ENCODE measurements at regions not wholly inside any gene's neighbourhood (a gene's known extent, or its start where the extent isn't known, plus 50 kb on each side); places are given as distances from the start of the nearest gene placed in this dataset.

DNA sequence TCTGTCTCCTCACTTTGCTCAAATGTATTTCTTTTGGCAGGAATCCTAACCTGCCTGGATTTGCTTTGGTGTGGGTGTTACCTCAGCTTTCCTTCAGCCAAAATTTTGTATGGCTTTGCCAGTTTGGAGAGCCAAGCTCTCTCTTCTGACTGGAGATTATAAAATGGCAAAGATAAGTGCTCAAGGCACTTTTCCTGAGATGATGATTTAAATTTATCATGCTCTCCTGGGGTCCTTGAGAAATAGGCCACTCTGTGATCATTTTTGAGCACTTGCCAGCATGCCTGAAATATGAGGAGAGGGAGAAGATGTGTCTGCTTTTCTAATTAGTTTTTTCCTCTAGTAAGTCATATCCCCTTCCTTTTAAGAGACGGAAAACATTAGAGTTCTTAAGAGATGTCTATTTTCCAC, 683.0 kb downstream of the SLC4A3 start:
- Histone ChIP-seq H3K9me3 (peaks cover 0 to 7% (median 0%) of the 10 kb centered on the region in 4 donors), H3K4me3 (no peak overlapping the region), H3K27ac (no peak overlapping the region), H3K36me3 (no peaks in the 10 kb centered on the region), H3K27me3 (no peaks in the 10 kb centered on the region), H3K4me1 (no peaks in the 10 kb centered on the region)
- 65 to 69% methylated on average over 1 of the region's 1 CpG for WGBS, 2 donors
- no peak for DNase-seq (ENCODE audit: low spot score in 2 of 2)
- TF ChIP-seq EP300 (IDR thresholded peaks at IDR 0.05) (no peak), POLR2A (IDR thresholded peaks at IDR 0.05) (no peak)
- TF ChIP-seq, protein P1, sequence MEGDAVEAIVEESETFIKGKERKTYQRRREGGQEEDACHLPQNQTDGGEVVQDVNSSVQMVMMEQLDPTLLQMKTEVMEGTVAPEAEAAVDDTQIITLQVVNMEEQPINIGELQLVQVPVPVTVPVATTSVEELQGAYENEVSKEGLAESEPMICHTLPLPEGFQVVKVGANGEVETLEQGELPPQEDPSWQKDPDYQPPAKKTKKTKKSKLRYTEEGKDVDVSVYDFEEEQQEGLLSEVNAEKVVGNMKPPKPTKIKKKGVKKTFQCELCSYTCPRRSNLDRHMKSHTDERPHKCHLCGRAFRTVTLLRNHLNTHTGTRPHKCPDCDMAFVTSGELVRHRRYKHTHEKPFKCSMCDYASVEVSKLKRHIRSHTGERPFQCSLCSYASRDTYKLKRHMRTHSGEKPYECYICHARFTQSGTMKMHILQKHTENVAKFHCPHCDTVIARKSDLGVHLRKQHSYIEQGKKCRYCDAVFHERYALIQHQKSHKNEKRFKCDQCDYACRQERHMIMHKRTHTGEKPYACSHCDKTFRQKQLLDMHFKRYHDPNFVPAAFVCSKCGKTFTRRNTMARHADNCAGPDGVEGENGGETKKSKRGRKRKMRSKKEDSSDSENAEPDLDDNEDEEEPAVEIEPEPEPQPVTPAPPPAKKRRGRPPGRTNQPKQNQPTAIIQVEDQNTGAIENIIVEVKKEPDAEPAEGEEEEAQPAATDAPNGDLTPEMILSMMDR (IDR thresholded peaks at IDR 0.05), result no peak

DNA sequence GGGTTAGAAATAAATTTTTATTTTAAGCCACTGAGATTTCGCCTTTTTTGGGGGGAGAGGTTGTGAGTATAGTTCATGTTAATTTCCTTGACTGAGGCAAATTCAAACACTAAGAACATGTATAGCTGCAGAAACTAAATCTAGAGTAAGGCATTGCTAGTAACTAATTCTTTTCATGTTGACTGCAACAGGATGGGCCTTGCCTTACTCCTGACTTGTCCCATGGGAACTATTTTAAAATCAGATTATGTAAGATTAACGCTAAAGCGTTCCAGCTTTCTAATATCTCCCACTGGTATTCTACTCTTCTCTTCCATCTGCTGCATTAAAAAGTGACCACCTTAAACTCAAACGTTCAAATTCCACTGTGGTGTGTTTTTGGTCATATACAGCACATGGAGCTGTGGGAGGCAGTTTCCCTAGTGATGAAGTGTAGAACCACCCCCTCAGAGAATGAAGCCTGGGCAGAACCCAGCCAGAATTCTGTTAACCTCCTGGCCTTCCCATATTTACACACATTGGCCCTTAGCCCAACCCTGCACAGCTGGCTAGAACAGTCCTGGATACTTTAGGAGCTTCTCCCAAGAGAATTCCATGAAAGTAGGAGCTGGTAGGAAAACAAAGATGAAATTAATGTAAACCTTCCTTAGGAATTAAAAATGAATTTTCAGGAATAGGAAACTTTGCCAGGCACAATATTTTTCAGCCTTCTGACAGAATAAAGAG, 687.8 kb downstream of the SLC4A3 start:
- no peak for DNase-seq (ENCODE audit: low spot score in 2 of 2)
- H3K9me3 ChIP-seq, result peaks cover 0 to 15% (median 0%) of the 10 kb centered on the region in 4 donors
- 58 to 74% methylated on average over 4 of the region's 4 CpGs for WGBS, 2 donors
- TF ChIP-seq POLR2A (IDR thresholded peaks at IDR 0.05) (no peak), EP300 (IDR thresholded peaks at IDR 0.05) (no peak)
- TF ChIP-seq, protein P1 (IDR thresholded peaks at IDR 0.05), result no peak
- no peak overlapping the region for H3K4me3 ChIP-seq
- no peak overlapping the region for H3K27ac ChIP-seq
- H3K27me3 ChIP-seq, result no peaks in the 10 kb centered on the region
- H3K36me3 ChIP-seq, result no peaks in the 10 kb centered on the region
- H3K4me1 ChIP-seq, result no peaks in the 10 kb centered on the region

DNA sequence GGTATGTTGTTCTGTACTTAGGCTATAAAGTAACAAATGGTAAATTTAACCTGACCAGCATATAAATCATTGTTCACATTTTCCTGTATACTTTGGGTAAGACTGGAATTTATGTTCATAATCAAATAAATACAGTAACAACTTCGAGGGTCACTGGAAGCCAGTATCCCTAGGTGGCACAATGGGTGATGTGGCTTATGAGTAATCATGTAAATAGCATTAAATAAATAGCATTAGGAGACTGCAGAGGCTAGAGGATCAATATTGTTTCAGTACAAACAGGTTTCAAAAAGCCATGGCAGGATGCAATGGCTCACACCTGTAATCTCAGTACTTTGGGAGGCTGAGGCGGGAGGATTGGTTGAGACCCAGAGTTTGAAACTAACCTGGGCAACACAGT, 690.6 kb downstream of the SLC4A3 start:
- 70 to 96% methylated on average over 2 of the region's 2 CpGs for WGBS, 2 donors
- Histone ChIP-seq H3K27ac (no peak overlapping the region), H3K36me3 (no peaks in the 10 kb centered on the region), H3K9me3 (peaks cover 0 to 15% (median 0%) of the 10 kb centered on the region in 4 donors), H3K27me3 (no peaks in the 10 kb centered on the region), H3K4me1 (no peaks in the 10 kb centered on the region), H3K4me3 (no peak overlapping the region)
- TF ChIP-seq POLR2A (IDR thresholded peaks at IDR 0.05), result no peak
- no peak for TF ChIP-seq EP300 (IDR thresholded peaks at IDR 0.05)
- TF ChIP-seq, protein P1 (IDR thresholded peaks at IDR 0.05), result no peak
- no peak for DNase-seq (ENCODE audit: low spot score in 2 of 2)

DNA sequence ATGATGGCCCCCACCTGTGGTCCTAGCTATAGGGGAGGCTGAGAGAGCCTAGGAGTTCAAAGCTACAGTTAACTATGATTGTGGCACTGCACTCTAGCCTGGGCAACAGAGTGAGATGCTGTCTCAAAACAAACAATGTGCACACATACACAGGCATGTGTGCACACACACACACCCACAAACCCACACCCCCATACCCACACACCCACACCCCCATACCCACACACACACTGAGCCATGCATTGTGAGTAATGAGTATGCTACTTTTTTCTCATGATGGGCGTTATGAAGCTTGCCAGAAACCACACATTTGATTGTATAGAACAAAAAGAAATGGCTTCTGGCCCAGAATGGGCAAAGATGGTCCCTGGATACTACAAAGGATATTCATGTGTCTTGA, 691.1 kb downstream of the SLC4A3 start:
- WGBS, 2 donors, result 35 to 76% methylated on average over 1 of the region's 1 CpG
- no peaks in the 10 kb centered on the region for H3K36me3 ChIP-seq
- H3K27me3 ChIP-seq, result no peaks in the 10 kb centered on the region
- H3K27ac ChIP-seq, result no peak overlapping the region
- no peaks in the 10 kb centered on the region for H3K4me1 ChIP-seq
- no peak overlapping the region for H3K4me3 ChIP-seq
- TF ChIP-seq POLR2A (IDR thresholded peaks at IDR 0.05), result no peak
- TF ChIP-seq, protein P1 (IDR thresholded peaks at IDR 0.05), result no peak
- no peak for TF ChIP-seq EP300 (IDR thresholded peaks at IDR 0.05)
- DNase-seq (ENCODE audit: low spot score in 2 of 2), result no peak
- peaks cover 0 to 15% (median 0%) of the 10 kb centered on the region in 4 donors for H3K9me3 ChIP-seq

DNA sequence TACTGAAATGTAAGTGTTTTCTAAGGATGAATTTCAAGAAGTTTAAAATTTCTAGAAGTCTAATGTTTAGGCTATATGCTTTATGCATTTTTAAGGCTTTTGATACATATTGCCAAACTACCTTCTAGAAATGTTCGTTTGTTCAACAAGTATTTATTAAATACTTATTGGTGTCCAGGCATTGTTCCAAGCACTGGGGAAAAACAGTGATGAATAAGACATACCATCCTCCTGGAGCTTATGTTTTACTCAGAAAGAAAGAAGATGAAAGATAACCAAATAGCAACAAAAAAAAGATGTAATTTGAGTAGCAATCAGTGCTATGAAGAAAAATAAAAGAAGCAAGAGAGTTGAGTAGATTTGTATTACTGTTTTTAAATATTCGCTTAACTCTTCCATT, 692.9 kb downstream of the SLC4A3 start:
- WGBS, 2 donors, result 64 to 67% methylated on average over 2 of the region's 2 CpGs
- TF ChIP-seq, protein P1 (IDR thresholded peaks at IDR 0.05), result no peak
- TF ChIP-seq EP300 (IDR thresholded peaks at IDR 0.05) (no peak), POLR2A (IDR thresholded peaks at IDR 0.05) (no peak)
- H3K36me3 ChIP-seq, result no peaks in the 10 kb centered on the region
- no peak for DNase-seq (ENCODE audit: low spot score in 2 of 2)
- no peaks in the 10 kb centered on the region for H3K27me3 ChIP-seq
- H3K27ac ChIP-seq, result no peak overlapping the region
- H3K9me3 ChIP-seq, result peaks cover 0 to 8% (median 0%) of the 10 kb centered on the region in 4 donors
- no peak overlapping the region for H3K4me3 ChIP-seq
- H3K4me1 ChIP-seq, result no peaks in the 10 kb centered on the region
